ENCODE measurements at regions not wholly inside any gene's neighbourhood (a gene's known extent, or its start where the extent isn't known, plus 50 kb on each side); places are given as distances from the start of the nearest gene placed in this dataset.
"Not testable (repeated sequence)": the region's sequence is repeated elsewhere in the genome, so short reads cannot be mapped to it uniquely, and the experiment has no call there.

GRCh38 chr4:27117453-27117852, 256.8 kb downstream of the STIM2 start:
- intact Hi-C loops (cut with DNase I) = no loop called here

GRCh38 chr4:27119239-27119638, 258.6 kb downstream of the STIM2 start:
- DNase-seq (ENCODE audit: low spot score) = no peak
- intact Hi-C loops (cut with DNase I) = no loop called here

More at GRCh38 chr4:27117453-27117852, 256.8 kb downstream of the STIM2 start:
- no peak for DNase-seq (ENCODE audit: low spot score)

- DNase-seq (ENCODE audit: low spot score) = no peak
- intact Hi-C loops (cut with DNase I) = no loop called here
Measured at GRCh38 chr4:27121830-27122229, 261.2 kb downstream of the STIM2 start.

GRCh38 chr4:27123123-27123768, 262.6 kb downstream of the STIM2 start:
- intact Hi-C loops (cut with DNase I) = no loop called here
- no peak for DNase-seq (ENCODE audit: low spot score)

GRCh38 chr4:27123769-27124124, 263.1 kb downstream of the STIM2 start:
- DNase-seq (ENCODE audit: low spot score) = no peak
- intact Hi-C loops (cut with DNase I) = no loop called here

- not testable (repeated sequence) for DNase-seq (ENCODE audit: low spot score)
Measured at GRCh38 chr4:27126895-27127294, 266.3 kb downstream of the STIM2 start.

GRCh38 chr4:27128443-27128842, 267.8 kb downstream of the STIM2 start:
- no peak for DNase-seq (ENCODE audit: low spot score)

More at GRCh38 chr4:27126895-27127294, 266.3 kb downstream of the STIM2 start:
- intact Hi-C loops (cut with DNase I) = not testable (repeated sequence)

GRCh38 chr4:27129871-27130366, 269.3 kb downstream of the STIM2 start:
- DNase-seq (ENCODE audit: low spot score) = no peak
- intact Hi-C loops (cut with DNase I) = no loop called here

More at GRCh38 chr4:27128443-27128842, 267.8 kb downstream of the STIM2 start:
- intact Hi-C loops (cut with DNase I) = no loop called here

- intact Hi-C loops (cut with DNase I) = no loop called here
- no peak for DNase-seq (ENCODE audit: low spot score)
Measured at GRCh38 chr4:27132497-27132896, 271.9 kb downstream of the STIM2 start.

GRCh38 chr4:27140486-27140885, 279.8 kb downstream of the STIM2 start:
- DNase-seq (ENCODE audit: low spot score) = no peak
- intact Hi-C loops (cut with DNase I) = no loop called here

- DNase-seq (ENCODE audit: low spot score) = no peak
- intact Hi-C loops (cut with DNase I) = no loop called here
Measured at GRCh38 chr4:27141530-27141929, 280.9 kb downstream of the STIM2 start.

GRCh38 chr4:27142841-27143240, 282.2 kb downstream of the STIM2 start:
- DNase-seq (ENCODE audit: low spot score) = no peak
- intact Hi-C loops (cut with DNase I) = no loop called here

GRCh38 chr4:27145597-27145996, 285.0 kb downstream of the STIM2 start:
- DNase-seq (ENCODE audit: low spot score) = no peak
- intact Hi-C loops (cut with DNase I) = no loop called here

- intact Hi-C loops (cut with DNase I) = no loop called here
Measured at GRCh38 chr4:27148211-27148895, 287.7 kb downstream of the STIM2 start.

GRCh38 chr4:27149541-27150212, 289.0 kb downstream of the STIM2 start:
- no peak for DNase-seq (ENCODE audit: low spot score)
- intact Hi-C loops (cut with DNase I) = no loop called here

More at GRCh38 chr4:27148211-27148895, 287.7 kb downstream of the STIM2 start:
- no peak for DNase-seq (ENCODE audit: low spot score)

- intact Hi-C loops (cut with DNase I) = no loop called here
- no peak for DNase-seq (ENCODE audit: low spot score)
Measured at GRCh38 chr4:27152703-27153102, 292.1 kb downstream of the STIM2 start.

- no peak for DNase-seq (ENCODE audit: low spot score)
- intact Hi-C loops (cut with DNase I) = no loop called here
Measured at GRCh38 chr4:27154706-27155105, 294.1 kb downstream of the STIM2 start.

GRCh38 chr4:27161191-27161590, 300.6 kb downstream of the STIM2 start:
- DNase-seq (ENCODE audit: low spot score) = no peak
- intact Hi-C loops (cut with DNase I) = no loop called here

- DNase-seq (ENCODE audit: low spot score) = no peak
- intact Hi-C loops (cut with DNase I) = no loop called here
Measured at GRCh38 chr4:27168783-27169182, 308.1 kb downstream of the STIM2 start.

- intact Hi-C loops (cut with DNase I) = no loop called here
- DNase-seq (ENCODE audit: low spot score) = no peak
Measured at GRCh38 chr4:27173280-27173679, 312.6 kb downstream of the STIM2 start.

GRCh38 chr4:27176400-27176799, 315.8 kb downstream of the STIM2 start:
- no peak for DNase-seq (ENCODE audit: low spot score)
- intact Hi-C loops (cut with DNase I) = no loop called here
